ENCODE measurements at regions not wholly inside any gene's neighbourhood (a gene's known extent, or its start where the extent isn't known, plus 50 kb on each side); places are given as distances from the start of the nearest gene placed in this dataset.

GRCh38 chr12:30067146-30067545, 283.4 kb upstream of the TMTC1 start:
- intact Hi-C loops (cut with DNase I), result no loop called here
- no peak overlapping the region for H3K4me3 ChIP-seq
- H3K9me3 ChIP-seq, result no peaks in the 10 kb centered on the region
- H3K36me3 ChIP-seq, result no peaks in the 10 kb centered on the region
- TF ChIP-seq POLR2A (IDR thresholded peaks at IDR 0.05) (no peak), EP300 (IDR thresholded peaks at IDR 0.05) (no peak), CTCF (IDR thresholded peaks at IDR 0.05) (no peak)
- H3K27me3 ChIP-seq, result no peaks in the 10 kb centered on the region
- WGBS, 3 donors, result 95 to 97% (median 97%) methylated on average over 2 of the region's 2 CpGs
- no peak for DNase-seq
- H3K27ac ChIP-seq, result no peak overlapping the region
- no peaks in the 10 kb centered on the region for H3K4me1 ChIP-seq (ENCODE audit: insufficient read depth)

- no peak for DNase-seq
- no peak for TF ChIP-seq EP300 (IDR thresholded peaks at IDR 0.05)
These were observed 281.2 kb upstream of the TMTC1 start for GRCh38 chr12:30064906-30065305.

GRCh38 chr12:30063435-30063945, 279.7 kb upstream of the TMTC1 start:
- no peak for DNase-seq
- Histone ChIP-seq H3K9me3 (no peaks in the 10 kb centered on the region), H3K36me3 (no peaks in the 10 kb centered on the region), H3K27ac (no peak overlapping the region), H3K4me1 (ENCODE audit: insufficient read depth) (no peaks in the 10 kb centered on the region), H3K4me3 (no peak overlapping the region), H3K27me3 (no peaks in the 10 kb centered on the region)
- no peak for TF ChIP-seq EP300 (IDR thresholded peaks at IDR 0.05)
- no peak for TF ChIP-seq POLR2A (IDR thresholded peaks at IDR 0.05)
- TF ChIP-seq CTCF (IDR thresholded peaks at IDR 0.05), result no peak
- intact Hi-C loops (cut with DNase I), result no loop called here

More at GRCh38 chr12:30064906-30065305, 281.2 kb upstream of the TMTC1 start:
- 60 to 95% (median 71%) methylated on average over 2 of the region's 2 CpGs for WGBS, 3 donors
- intact Hi-C loops (cut with DNase I), result no loop called here
- Histone ChIP-seq H3K4me1 (ENCODE audit: insufficient read depth) (no peaks in the 10 kb centered on the region), H3K9me3 (no peaks in the 10 kb centered on the region), H3K27me3 (no peaks in the 10 kb centered on the region), H3K27ac (no peak overlapping the region), H3K4me3 (no peak overlapping the region), H3K36me3 (no peaks in the 10 kb centered on the region)

GRCh38 chr12:30048371-30048770, 264.6 kb upstream of the TMTC1 start:
- H3K27me3 ChIP-seq, result no peaks in the 10 kb centered on the region
- H3K4me1 ChIP-seq (ENCODE audit: insufficient read depth), result peaks cover 1% of the 10 kb centered on the region
- intact Hi-C loops (cut with DNase I), result no loop called here
- H3K9me3 ChIP-seq, result no peaks in the 10 kb centered on the region
- TF ChIP-seq CTCF (IDR thresholded peaks at IDR 0.05) (no peak), EP300 (IDR thresholded peaks at IDR 0.05) (no peak), POLR2A (IDR thresholded peaks at IDR 0.05) (no peak)
- WGBS, 3 donors, result 12 to 21% (median 16%) methylated on average over 2 of the region's 2 CpGs
- no peak for DNase-seq
- no peaks in the 10 kb centered on the region for H3K36me3 ChIP-seq
- H3K27ac ChIP-seq, result no peak overlapping the region
- H3K4me3 ChIP-seq, result no peak overlapping the region

- Histone ChIP-seq H3K36me3 (no peaks in the 10 kb centered on the region), H3K4me1 (ENCODE audit: insufficient read depth) (peaks cover 1% of the 10 kb centered on the region), H3K4me3 (no peak overlapping the region), H3K27me3 (no peaks in the 10 kb centered on the region), H3K27ac (no peak overlapping the region), H3K9me3 (no peaks in the 10 kb centered on the region)
- 10 to 14% (median 13%) methylated on average over 5 of the region's 5 CpGs for WGBS, 3 donors
- TF ChIP-seq CTCF (IDR thresholded peaks at IDR 0.05), result no peak
- TF ChIP-seq EP300 (IDR thresholded peaks at IDR 0.05), result no peak
- no peak for TF ChIP-seq POLR2A (IDR thresholded peaks at IDR 0.05)
- no peak for DNase-seq
- intact Hi-C loops (cut with DNase I), result no loop called here
These were observed 263.9 kb upstream of the TMTC1 start for GRCh38 chr12:30047516-30048254.

Data from ovary (tissue), 7 donors.